Stimulated activated CD8-positive, alpha-beta memory T cell treated with anti-CD3 and anti-CD28 coated beads, Interleukin-15, amount 100 ng/mL, for 4 hours (primary cell): ENCODE measurements at regions not wholly inside any gene's neighbourhood (a gene's known extent, or its start where the extent isn't known, plus 50 kb on each side); places are given as distances from the start of the nearest gene placed in this dataset.
"Not testable (repeated sequence)": the region's sequence is repeated elsewhere in the genome, so short reads cannot be mapped to it uniquely, and the experiment has no call there.

Source experiments
- DNase-seq, 2 donors: peaks; one replicate each; pipeline ENCODE4 v3.0.0-alpha.2; 2020; ENCODE audit warnings: low read depth in 2 of 2

- no peak for DNase-seq
These were observed 492.0 kb upstream of the MARCKS start for GRCh38 chr6:113365191-113365590.

GRCh38 chr6:113366505-113366904 is 490.6 kb upstream of the MARCKS start:
- no peak for DNase-seq

- DNase-seq: no peak
These were observed 486.3 kb upstream of the MARCKS start for GRCh38 chr6:113370508-113371502.

- not testable (repeated sequence) for DNase-seq
These were observed 481.7 kb upstream of the MARCKS start for GRCh38 chr6:113375466-113375865.

- DNase-seq: no peak
These were observed 480.9 kb upstream of the MARCKS start for GRCh38 chr6:113375950-113376846.

GRCh38 chr6:113376847-113377165 is 480.3 kb upstream of the MARCKS start:
- no peak for DNase-seq

- DNase-seq: no peak
These were observed 479.7 kb upstream of the MARCKS start for GRCh38 chr6:113377362-113377942.

- no peak for DNase-seq
These were observed 476.6 kb upstream of the MARCKS start for GRCh38 chr6:113380591-113380990.

GRCh38 chr6:113381232-113381631 is 475.9 kb upstream of the MARCKS start:
- DNase-seq: no peak

- DNase-seq: no peak
These were observed 475.2 kb upstream of the MARCKS start for GRCh38 chr6:113381959-113382358.

GRCh38 chr6:113383701-113384100 is 473.4 kb upstream of the MARCKS start:
- DNase-seq: no peak

GRCh38 chr6:113385020-113385431 is 472.1 kb upstream of the MARCKS start:
- DNase-seq: no peak

GRCh38 chr6:113388996-113389395 is 468.1 kb upstream of the MARCKS start:
- DNase-seq: no peak

GRCh38 chr6:113392551-113393055 is 464.5 kb upstream of the MARCKS start:
- DNase-seq: no peak

- no peak for DNase-seq
These were observed 462.9 kb upstream of the MARCKS start for GRCh38 chr6:113394216-113394615.

- DNase-seq: no peak
These were observed 462.4 kb upstream of the MARCKS start for GRCh38 chr6:113394729-113395128.

GRCh38 chr6:113396730-113397129 is 460.4 kb upstream of the MARCKS start:
- DNase-seq: no peak

GRCh38 chr6:113397236-113397635 is 459.9 kb upstream of the MARCKS start:
- no peak for DNase-seq

- DNase-seq: no peak
These were observed 455.9 kb upstream of the MARCKS start for GRCh38 chr6:113401231-113401630.

- no peak for DNase-seq
These were observed 454.6 kb upstream of the MARCKS start for GRCh38 chr6:113402544-113402943.

- no peak for DNase-seq
These were observed 453.1 kb upstream of the MARCKS start for GRCh38 chr6:113403966-113404595.
